GM10266 (cell line): ENCODE measurements at regions not wholly inside any gene's neighbourhood (a gene's known extent, or its start where the extent isn't known, plus 50 kb on each side); places are given as distances from the start of the nearest gene placed in this dataset.
"Not testable (repeated sequence)": the region's sequence is repeated elsewhere in the genome, so short reads cannot be mapped to it uniquely, and the experiment has no call there.

Source experiments
- DNase-seq: peaks from one replicate; pipeline ENCODE4 v3.0.0; 2012; ENCODE audit errors: extremely low spot score
- CTCF ChIP-seq: IDR thresholded peaks from 2 replicates; pipeline ENCODE4 v1.5.1; 2012; ENCODE audit warnings: mild to moderate bottlenecking, low read depth; ENCODE audit not compliant: control insufficient read depth, insufficient read depth; ENCODE audit errors: missing control alignments

GRCh38 chr3:10648181-10648580, 142.8 kb upstream of the ATP2B2 start:
- TF ChIP-seq CTCF: no peak
- DNase-seq: no peak

DNA sequence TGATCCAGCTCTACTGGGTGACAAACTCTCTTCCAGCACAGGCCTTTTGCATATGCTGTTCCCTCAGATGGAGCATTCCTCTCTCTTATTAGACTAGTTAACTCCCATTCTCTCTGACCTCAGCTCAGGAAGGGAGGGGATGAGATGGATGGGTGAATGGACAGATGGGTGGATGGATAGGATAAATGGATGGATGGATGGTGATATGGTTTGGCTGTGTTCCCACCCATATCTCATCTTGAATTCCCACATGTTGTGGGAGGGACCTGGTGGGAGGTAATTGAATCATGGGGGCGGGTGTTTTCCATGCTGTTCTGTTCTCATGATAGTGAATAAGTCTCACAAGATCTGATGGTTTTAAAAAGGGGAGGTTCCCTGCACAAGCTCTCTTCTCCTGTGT, 144.1 kb upstream of the ATP2B2 start:
- DNase-seq: not testable (repeated sequence)

- no peak for TF ChIP-seq CTCF
- DNase-seq: no peak
These were observed 146.1 kb upstream of the ATP2B2 start for GRCh38 chr3:10651506-10651905.

- no peak for DNase-seq
- no peak for TF ChIP-seq CTCF
These were observed 147.9 kb upstream of the ATP2B2 start for GRCh38 chr3:10653241-10653640.

DNA sequence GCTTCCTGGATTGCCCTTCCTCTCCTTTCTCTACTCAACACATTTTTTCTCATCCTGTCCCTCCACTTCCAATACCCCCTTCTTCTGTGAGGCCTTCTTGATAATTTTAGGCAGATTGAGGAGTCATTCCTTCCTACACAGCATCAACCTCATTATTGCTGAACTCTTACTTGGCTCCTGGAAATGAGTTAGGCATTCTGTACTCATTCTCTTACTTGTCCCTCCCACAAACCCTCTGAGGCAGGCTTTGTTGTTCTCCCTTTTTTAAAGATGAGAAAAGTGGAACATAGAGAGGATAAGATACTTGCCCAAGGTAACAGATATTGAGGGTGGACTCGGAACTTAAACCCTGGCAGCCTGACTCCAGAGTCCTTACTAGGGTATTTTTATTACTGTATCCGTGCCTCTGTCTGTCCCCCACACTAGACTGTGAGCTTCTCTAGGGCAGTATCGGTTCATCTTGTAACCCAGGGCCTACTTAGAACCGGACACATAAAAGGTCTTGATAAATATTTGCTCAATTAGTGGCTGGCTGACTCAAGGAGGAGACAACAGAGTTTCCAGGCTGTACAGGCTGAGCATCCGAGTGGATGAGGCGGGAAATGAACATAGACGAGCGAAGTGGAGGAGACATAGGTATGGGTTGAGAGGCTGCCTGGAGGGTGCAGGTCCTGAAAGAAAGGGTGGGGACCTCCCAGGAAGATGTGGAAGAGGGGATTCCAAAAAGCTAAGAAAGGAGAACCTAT, 148.7 kb upstream of the ATP2B2 start:
- no peak for DNase-seq
- TF ChIP-seq CTCF: no peak

GRCh38 chr3:10655105-10655504, 149.7 kb upstream of the ATP2B2 start:
- no peak for DNase-seq
- TF ChIP-seq CTCF: no peak

DNA sequence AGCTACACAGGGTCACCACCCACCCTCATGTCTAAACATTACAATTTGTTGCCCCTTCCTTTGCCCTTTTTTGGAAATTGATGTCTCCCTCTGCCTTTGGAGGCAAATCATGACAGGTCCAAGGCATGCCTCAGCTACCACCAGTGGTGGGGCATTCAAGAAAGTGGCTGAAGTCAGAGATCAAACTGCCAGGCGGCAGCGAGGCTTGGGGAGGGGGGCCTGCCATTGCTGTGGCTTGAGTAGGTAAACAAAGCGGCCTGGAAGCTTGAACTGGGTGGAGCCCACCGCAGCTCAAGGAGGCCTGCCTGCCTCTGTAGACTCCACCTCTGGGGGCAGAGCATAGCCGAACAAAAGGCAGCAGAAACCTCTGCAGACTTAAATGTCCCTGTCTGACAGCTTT, 152.0 kb upstream of the ATP2B2 start:
- DNase-seq: not testable (repeated sequence)

DNA sequence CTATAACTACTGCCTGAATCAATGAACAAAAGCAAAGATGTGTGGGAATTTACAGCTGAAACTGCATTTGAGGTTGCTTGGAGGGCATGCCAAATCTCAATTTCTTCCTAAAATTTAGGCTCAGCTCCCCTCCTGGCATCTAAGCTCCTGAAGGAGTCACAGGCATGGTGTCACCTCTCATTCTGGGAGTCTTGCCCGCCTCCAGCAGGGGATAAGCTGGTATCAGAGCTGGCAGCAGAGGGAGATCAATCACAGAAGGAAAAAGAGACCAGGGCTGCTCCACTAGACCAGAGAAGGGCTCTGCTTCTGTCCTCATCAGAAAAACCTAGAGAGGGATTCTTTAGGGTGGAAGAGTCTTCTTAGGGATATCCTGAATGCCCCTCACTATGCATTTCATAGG, 150.4 kb upstream of the SLC6A11 start:
- DNase-seq: no peak
- no peak for TF ChIP-seq CTCF

DNA sequence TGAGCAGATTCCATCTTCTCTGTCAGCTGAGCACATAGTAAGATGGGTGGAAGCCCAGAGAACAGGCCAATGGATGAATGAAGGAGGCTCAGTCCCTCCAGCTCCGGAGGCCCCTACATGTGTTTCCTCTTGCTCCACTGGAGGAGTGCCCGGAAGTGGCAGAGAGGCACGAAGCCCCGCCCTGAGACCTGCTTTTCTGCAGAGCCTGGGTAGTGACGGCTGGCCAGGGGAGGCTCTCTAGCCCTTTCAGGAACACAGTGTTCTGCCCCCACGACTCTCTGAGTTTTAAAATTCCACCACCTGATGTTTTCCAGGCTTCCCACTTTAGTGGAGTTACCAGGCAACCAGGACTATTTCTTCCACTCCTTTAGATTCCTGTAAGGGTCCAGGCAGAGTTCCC, 149.4 kb upstream of the SLC6A11 start:
- DNase-seq: no peak
- TF ChIP-seq CTCF: no peak
